ENCODE measurements at regions not wholly inside any gene's neighbourhood (a gene's known extent, or its start where the extent isn't known, plus 50 kb on each side); places are given as distances from the start of the nearest gene placed in this dataset.

GRCh38 chr6:71468841-71469700 lies 180.5 kb downstream of the OGFRL1 start:
- no peak for DNase-seq (ENCODE audit: insufficient read length, low spot score)
- no peak for FAIRE-seq
- TF ChIP-seq SPI1 (IDR thresholded peaks at IDR 0.05; ENCODE audit: low read depth, low read length) = no peak
- TF ChIP-seq POLR2A (IDR thresholded peaks at IDR 0.05; ENCODE audit: low read depth, low read length) = no peak
- no peak for TF ChIP-seq TAF1 (IDR thresholded peaks at IDR 0.05; ENCODE audit: low read depth, low read length)
- TF ChIP-seq PAX5 (IDR thresholded peaks at IDR 0.05; ENCODE audit: insufficient read depth, low read length, severe bottlenecking) = no peak
- no peak for TF ChIP-seq POLR2AphosphoS5 (IDR thresholded peaks at IDR 0.05; ENCODE audit: low read depth, low read length)
- TF ChIP-seq POU2F2 (IDR thresholded peaks at IDR 0.05; ENCODE audit: low read depth, low read length) = no peak

DNA sequence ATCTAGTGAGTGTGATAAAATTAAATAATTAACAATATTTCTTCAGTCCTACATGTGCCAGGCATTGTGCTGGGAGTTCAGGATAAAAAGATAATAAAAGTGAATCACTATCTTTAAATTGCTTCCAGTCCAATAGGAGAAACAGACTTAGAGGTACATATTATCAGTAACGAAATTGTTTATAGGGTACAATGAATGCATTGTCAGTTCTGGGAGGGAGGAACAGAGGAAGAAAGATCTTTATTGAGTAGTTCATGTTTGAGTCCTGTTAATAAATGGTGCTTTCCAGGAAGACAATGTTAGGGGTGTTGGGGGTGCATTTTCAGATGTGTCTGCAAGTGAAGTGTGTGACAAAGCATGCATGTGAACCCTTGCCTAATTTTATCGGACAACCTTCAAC lies 183.1 kb downstream of the OGFRL1 start:
- TF ChIP-seq POLR2A (IDR thresholded peaks at IDR 0.05; ENCODE audit: low read depth, low read length) (no peak), SPI1 (IDR thresholded peaks at IDR 0.05; ENCODE audit: low read depth, low read length) (no peak), PAX5 (IDR thresholded peaks at IDR 0.05; ENCODE audit: insufficient read depth, low read length, severe bottlenecking) (no peak), POU2F2 (IDR thresholded peaks at IDR 0.05; ENCODE audit: low read depth, low read length) (no peak), TAF1 (IDR thresholded peaks at IDR 0.05; ENCODE audit: low read depth, low read length) (no peak), POLR2AphosphoS5 (IDR thresholded peaks at IDR 0.05; ENCODE audit: low read depth, low read length) (no peak)
- DNase-seq (ENCODE audit: insufficient read length, low spot score) = no peak
- FAIRE-seq = no peak

GRCh38 chr6:71473926-71474325 lies 185.3 kb downstream of the OGFRL1 start:
- DNase-seq (ENCODE audit: insufficient read length, low spot score) = no peak
- FAIRE-seq = no peak
- no peak for TF ChIP-seq POLR2AphosphoS5 (IDR thresholded peaks at IDR 0.05; ENCODE audit: low read depth, low read length)
- TF ChIP-seq SPI1 (IDR thresholded peaks at IDR 0.05; ENCODE audit: low read depth, low read length) = no peak
- TF ChIP-seq PAX5 (IDR thresholded peaks at IDR 0.05; ENCODE audit: insufficient read depth, low read length, severe bottlenecking) = no peak

DNA sequence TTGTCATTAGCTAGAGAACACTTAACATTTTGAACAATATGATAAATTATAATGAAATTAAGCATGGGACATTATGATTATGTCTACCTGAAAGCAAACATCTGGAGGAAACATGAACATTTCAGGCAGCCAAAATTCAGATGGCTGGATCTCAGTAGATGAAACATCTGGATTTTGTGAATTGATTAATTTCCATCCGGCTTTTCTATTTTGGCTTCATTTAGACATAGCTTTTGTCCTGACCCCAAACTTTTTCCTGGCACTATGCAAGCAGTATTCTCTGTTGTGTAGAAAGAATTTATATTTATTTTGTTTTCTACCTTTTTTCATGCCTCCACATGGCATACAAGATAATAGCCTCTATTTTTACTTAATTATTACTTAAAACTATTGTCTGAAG lies 186.3 kb downstream of the OGFRL1 start:
- FAIRE-seq (no peak), DNase-seq (ENCODE audit: insufficient read length, low spot score) (no peak)
- TF ChIP-seq SPI1 (IDR thresholded peaks at IDR 0.05; ENCODE audit: low read depth, low read length) = no peak
- TF ChIP-seq POLR2AphosphoS5 (IDR thresholded peaks at IDR 0.05; ENCODE audit: low read depth, low read length) = no peak

- FAIRE-seq = no peak
- TF ChIP-seq POLR2AphosphoS5 (IDR thresholded peaks at IDR 0.05; ENCODE audit: low read depth, low read length) (no peak), PAX5 (IDR thresholded peaks at IDR 0.05; ENCODE audit: insufficient read depth, low read length, severe bottlenecking) (no peak), POU2F2 (IDR thresholded peaks at IDR 0.05; ENCODE audit: low read depth, low read length) (no peak), SPI1 (IDR thresholded peaks at IDR 0.05; ENCODE audit: low read depth, low read length) (no peak), TAF1 (IDR thresholded peaks at IDR 0.05; ENCODE audit: low read depth, low read length) (no peak), POLR2A (IDR thresholded peaks at IDR 0.05; ENCODE audit: low read depth, low read length) (no peak)
- no peak for DNase-seq (ENCODE audit: insufficient read length, low spot score)
Measured at GRCh38 chr6:71476371-71476770, 187.8 kb downstream of the OGFRL1 start.

DNA sequence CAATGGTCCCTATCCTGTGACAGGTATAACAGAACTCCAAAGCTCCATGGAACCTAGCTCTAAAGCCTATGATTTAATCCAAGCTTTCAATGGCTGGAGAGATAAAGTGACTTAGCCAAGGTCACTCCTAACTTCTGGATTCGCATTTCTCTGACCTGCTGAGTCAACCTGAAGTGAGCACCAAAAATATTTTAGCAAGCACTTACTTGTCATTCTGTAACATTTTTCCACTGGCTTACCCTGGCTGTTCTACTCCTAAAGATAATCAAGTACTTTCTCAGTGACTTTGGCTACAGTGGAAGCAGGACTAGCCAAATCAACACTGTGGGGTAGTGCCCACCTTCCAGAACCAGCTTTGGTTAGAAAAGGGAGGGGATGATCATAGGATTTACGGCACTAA lies 188.3 kb downstream of the OGFRL1 start:
- no peak for DNase-seq (ENCODE audit: insufficient read length, low spot score)
- no peak for FAIRE-seq
- no peak for TF ChIP-seq POU2F2 (IDR thresholded peaks at IDR 0.05; ENCODE audit: low read depth, low read length)
- TF ChIP-seq PAX5 (IDR thresholded peaks at IDR 0.05; ENCODE audit: insufficient read depth, low read length, severe bottlenecking) = no peak
- TF ChIP-seq POLR2A (IDR thresholded peaks at IDR 0.05; ENCODE audit: low read depth, low read length) = no peak
- no peak for TF ChIP-seq SPI1 (IDR thresholded peaks at IDR 0.05; ENCODE audit: low read depth, low read length)
- no peak for TF ChIP-seq POLR2AphosphoS5 (IDR thresholded peaks at IDR 0.05; ENCODE audit: low read depth, low read length)
- no peak for TF ChIP-seq TAF1 (IDR thresholded peaks at IDR 0.05; ENCODE audit: low read depth, low read length)

- no peak for DNase-seq (ENCODE audit: insufficient read length, low spot score)
- no peak for FAIRE-seq
- TF ChIP-seq POU2F2 (IDR thresholded peaks at IDR 0.05; ENCODE audit: low read depth, low read length) = no peak
- no peak for TF ChIP-seq SPI1 (IDR thresholded peaks at IDR 0.05; ENCODE audit: low read depth, low read length)
- no peak for TF ChIP-seq PAX5 (IDR thresholded peaks at IDR 0.05; ENCODE audit: insufficient read depth, low read length, severe bottlenecking)
- TF ChIP-seq TAF1 (IDR thresholded peaks at IDR 0.05; ENCODE audit: low read depth, low read length) = no peak
- TF ChIP-seq POLR2A (IDR thresholded peaks at IDR 0.05; ENCODE audit: low read depth, low read length) = no peak
- TF ChIP-seq POLR2AphosphoS5 (IDR thresholded peaks at IDR 0.05; ENCODE audit: low read depth, low read length) = no peak
Measured at GRCh38 chr6:71478834-71479541, 190.4 kb downstream of the OGFRL1 start.

GRCh38 chr6:71480577-71480976 lies 192.0 kb downstream of the OGFRL1 start:
- DNase-seq (ENCODE audit: insufficient read length, low spot score) (no peak), FAIRE-seq (no peak)
- no peak for TF ChIP-seq PAX5 (IDR thresholded peaks at IDR 0.05; ENCODE audit: insufficient read depth, low read length, severe bottlenecking)
- TF ChIP-seq SPI1 (IDR thresholded peaks at IDR 0.05; ENCODE audit: low read depth, low read length) = no peak
- TF ChIP-seq POU2F2 (IDR thresholded peaks at IDR 0.05; ENCODE audit: low read depth, low read length) = no peak
- TF ChIP-seq POLR2A (IDR thresholded peaks at IDR 0.05; ENCODE audit: low read depth, low read length) = no peak
- no peak for TF ChIP-seq TAF1 (IDR thresholded peaks at IDR 0.05; ENCODE audit: low read depth, low read length)

GRCh38 chr6:71481011-71481410 lies 192.4 kb downstream of the OGFRL1 start:
- no peak for TF ChIP-seq SPI1 (IDR thresholded peaks at IDR 0.05; ENCODE audit: low read depth, low read length)
- no peak for TF ChIP-seq POU2F2 (IDR thresholded peaks at IDR 0.05; ENCODE audit: low read depth, low read length)
- no peak for TF ChIP-seq TAF1 (IDR thresholded peaks at IDR 0.05; ENCODE audit: low read depth, low read length)
- TF ChIP-seq POLR2A (IDR thresholded peaks at IDR 0.05; ENCODE audit: low read depth, low read length) = no peak
- TF ChIP-seq PAX5 (IDR thresholded peaks at IDR 0.05; ENCODE audit: insufficient read depth, low read length, severe bottlenecking) = no peak
- no peak for TF ChIP-seq POLR2AphosphoS5 (IDR thresholded peaks at IDR 0.05; ENCODE audit: low read depth, low read length)
- FAIRE-seq (no peak), DNase-seq (ENCODE audit: insufficient read length, low spot score) (no peak)
